Natural killer cell treated with Interleukin-12 subunit alpha and Interleukin-12 subunit beta and Interleukin-15 and Interleukin-18, amount 100 ng/mL, for 72 hours (primary cell): ENCODE measurements at regions not wholly inside any gene's neighbourhood (a gene's known extent, or its start where the extent isn't known, plus 50 kb on each side); places are given as distances from the start of the nearest gene placed in this dataset.
A peak's percentile ranks its signal among the peaks of the same experiment; 100 is the strongest.
"Not testable (repeated sequence)": the region's sequence is repeated elsewhere in the genome, so short reads cannot be mapped to it uniquely, and the experiment has no call there.

ENCODE experiments used
- ATAC-seq, 2 donors: fragments of 150-1000 bp; cut with Tn5 transposase in 1 of 2; sonication (Bioruptor Pico), chemical (Tn5 transposase) in 1 of 2; 2 replicates each; pipeline ENCODE4 v1.10.0; 2021
- DNase-seq: peaks from one replicate; pipeline ENCODE4 v3.0.0; 2022; ENCODE audit warnings: low spot score
- H3K27ac Mint-ChIP-seq, 2 donors: 1 replicate in 1 of 2; 2 replicates in 1 of 2; pipeline ENCODE4 v1.8.0; 2022; ENCODE audit warnings: mixed read lengths in 2 of 2, mild to moderate bottlenecking in 1 of 2, moderate library complexity in 1 of 2
- H3K27me3 Mint-ChIP-seq, 2 donors: 1 replicate in 1 of 2; 2 replicates in 1 of 2; pipeline ENCODE4 v1.8.0; 2022; ENCODE audit warnings: mixed read lengths in 2 of 2
- H3K36me3 Mint-ChIP-seq: one replicate; pipeline ENCODE4 v1.8.0; 2022; ENCODE audit warnings: mixed read lengths
- H3K4me1 Mint-ChIP-seq, 2 donors: 1 replicate in 1 of 2; 2 replicates in 1 of 2; pipeline ENCODE4 v1.8.0; 2022; ENCODE audit warnings: low read depth in 2 of 2, mixed read lengths in 2 of 2, mild to moderate bottlenecking in 1 of 2
- H3K4me3 Mint-ChIP-seq: one replicate; pipeline ENCODE4 v1.8.0; 2022; ENCODE audit warnings: mixed read lengths
- H3K9me3 Mint-ChIP-seq: 2 replicates; pipeline ENCODE4 v1.8.0; 2022; ENCODE audit warnings: mixed read lengths

DNA sequence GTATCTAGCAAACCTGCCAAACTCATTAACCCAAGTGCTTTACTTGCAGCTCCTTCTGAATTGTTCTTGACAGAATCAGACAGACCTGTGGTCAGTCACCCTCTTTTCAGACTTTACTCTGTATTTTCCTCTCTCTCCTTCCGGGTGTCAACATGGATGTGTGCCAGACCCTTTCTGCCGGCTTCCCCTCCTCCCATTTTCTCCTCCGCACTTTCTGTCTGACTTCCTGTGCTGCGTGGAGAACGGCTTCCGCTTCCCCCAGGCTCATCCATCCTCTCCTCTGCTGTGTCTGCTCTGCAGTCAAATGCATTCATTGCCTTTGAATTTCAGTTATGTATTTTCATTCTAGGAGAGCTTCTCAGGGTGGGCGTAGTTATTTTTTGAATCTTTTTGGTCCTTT is 53.3 kb upstream of the LRPAP1 start:
- not testable (repeated sequence) for ATAC-seq, H3K9me3 Mint-ChIP-seq, H3K4me1 Mint-ChIP-seq, DNase-seq, H3K36me3 Mint-ChIP-seq
- Mint-ChIP-seq H3K4me3 (peak overlapping the region; percentile 15), H3K27ac (peak overlapping the region in 1 of 2 donors; percentile 39), H3K27me3 (peaks cover 9 to 19% of the 10 kb centered on the region in 2 donors)

DNA sequence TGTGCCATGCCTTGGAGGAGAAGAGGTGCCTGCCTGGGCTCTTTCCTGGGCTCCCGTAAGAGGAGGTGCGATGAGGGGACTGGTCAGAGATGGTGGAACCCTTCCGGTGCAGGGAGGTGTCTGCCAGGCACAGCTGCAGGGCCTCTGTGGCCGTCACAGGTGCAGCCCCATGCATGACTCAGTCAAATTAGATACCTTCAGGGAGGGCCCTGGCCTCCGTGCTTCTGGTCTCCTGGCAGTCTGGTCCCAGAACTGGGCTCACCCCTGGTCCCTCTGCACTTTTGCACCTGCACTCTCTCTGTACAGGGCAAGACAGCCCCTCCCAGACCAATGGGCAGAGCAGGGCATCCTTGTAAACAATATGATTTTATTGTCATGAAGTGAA is 49.9 kb upstream of the LRPAP1 start:
- H3K27me3 Mint-ChIP-seq, result peaks cover 27 to 49% of the 10 kb centered on the region in 2 donors
- DNase-seq, result no peak
- no peaks in the 10 kb centered on the region for H3K9me3 Mint-ChIP-seq
- no peak overlapping the region for H3K4me3 Mint-ChIP-seq
- ATAC-seq, result peak in 1 of 2 donors; percentile 13
- H3K27ac Mint-ChIP-seq, result no peak overlapping the region
- H3K4me1 Mint-ChIP-seq, result peaks cover 4 to 5% of the 10 kb centered on the region in 2 donors
- no peaks in the 10 kb centered on the region for H3K36me3 Mint-ChIP-seq
